Activated naive CD8-positive, alpha-beta T cell treated with anti-CD3 and anti-CD28 coated beads for 36 hours (primary cell): ENCODE measurements at regions not wholly inside any gene's neighbourhood (a gene's known extent, or its start where the extent isn't known, plus 50 kb on each side); places are given as distances from the start of the nearest gene placed in this dataset.
"Not testable (repeated sequence)": the region's sequence is repeated elsewhere in the genome, so short reads cannot be mapped to it uniquely, and the experiment has no call there.

Experiments
- DNase-seq: peaks from one replicate; pipeline ENCODE4 v3.0.0; 2021
- H3K27ac Mint-ChIP-seq: one replicate; pipeline ENCODE4 v1.8.0; 2022; ENCODE audit warnings: mild to moderate bottlenecking, moderate library complexity, mixed read lengths
- H3K27me3 Mint-ChIP-seq: one replicate; pipeline ENCODE4 v1.8.0; 2022; ENCODE audit warnings: mild to moderate bottlenecking, mixed read lengths
- H3K36me3 Mint-ChIP-seq: one replicate; pipeline ENCODE4 v1.8.0; 2021; ENCODE audit warnings: mild to moderate bottlenecking, mixed read lengths
- H3K4me1 Mint-ChIP-seq: one replicate; pipeline ENCODE4 v1.8.0; 2021; ENCODE audit warnings: mixed read lengths
- H3K4me3 Mint-ChIP-seq: one replicate; pipeline ENCODE4 v1.8.0; 2022; ENCODE audit warnings: mild to moderate bottlenecking, moderate library complexity, mixed read lengths
- H3K9me3 Mint-ChIP-seq: one replicate; pipeline ENCODE4 v1.8.0; 2022; ENCODE audit warnings: mixed read lengths

DNA sequence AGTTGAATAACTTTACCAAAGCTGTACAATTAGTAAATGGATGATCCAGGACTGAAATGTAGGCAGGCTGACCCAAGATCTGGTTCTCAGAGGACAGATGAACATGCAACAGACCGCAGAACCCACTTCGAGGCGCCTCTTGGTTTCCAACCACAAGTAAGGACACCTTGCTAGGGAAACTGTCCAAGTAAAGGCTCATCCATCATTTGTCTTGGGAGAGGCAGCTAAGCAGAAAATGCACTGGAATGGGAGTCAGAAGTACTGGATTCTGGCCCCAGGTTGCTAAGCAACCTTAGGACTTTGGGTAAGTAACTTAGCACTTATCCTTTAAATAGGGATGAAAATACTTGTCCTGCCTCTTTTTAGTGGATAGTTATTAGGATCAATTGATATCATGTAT lies 366.3 kb upstream of the LRRC3B start:
- Mint-ChIP-seq H3K4me3 (no peak overlapping the region), H3K27me3 (no peaks in the 10 kb centered on the region), H3K4me1 (no peaks in the 10 kb centered on the region), H3K9me3 (peaks cover 2% of the 10 kb centered on the region), H3K27ac (no peak overlapping the region), H3K36me3 (no peaks in the 10 kb centered on the region)
- no peak for DNase-seq

DNA sequence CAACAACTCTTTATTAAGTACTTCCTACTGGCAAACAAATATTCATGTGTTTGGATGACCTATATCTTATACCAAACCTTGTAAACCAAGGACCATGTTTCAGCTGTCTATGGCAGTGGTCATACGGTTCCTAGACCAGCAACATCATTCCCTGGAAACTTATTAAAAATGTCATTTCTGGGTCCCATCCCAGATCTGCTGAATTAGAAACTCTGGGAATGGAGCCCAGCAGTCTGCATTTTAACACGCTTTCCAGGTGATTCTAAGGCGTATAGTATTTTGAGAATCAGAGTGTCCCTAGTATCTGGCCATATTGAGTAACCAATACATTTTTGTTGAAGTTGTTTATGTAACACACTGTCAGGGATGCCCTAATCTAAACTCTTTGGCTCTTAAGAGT lies 363.4 kb upstream of the LRRC3B start:
- Mint-ChIP-seq H3K4me3 (no peak overlapping the region), H3K36me3 (no peaks in the 10 kb centered on the region), H3K27ac (no peak overlapping the region), H3K4me1 (no peaks in the 10 kb centered on the region), H3K9me3 (peaks cover 2% of the 10 kb centered on the region), H3K27me3 (no peaks in the 10 kb centered on the region)
- no peak for DNase-seq

DNA sequence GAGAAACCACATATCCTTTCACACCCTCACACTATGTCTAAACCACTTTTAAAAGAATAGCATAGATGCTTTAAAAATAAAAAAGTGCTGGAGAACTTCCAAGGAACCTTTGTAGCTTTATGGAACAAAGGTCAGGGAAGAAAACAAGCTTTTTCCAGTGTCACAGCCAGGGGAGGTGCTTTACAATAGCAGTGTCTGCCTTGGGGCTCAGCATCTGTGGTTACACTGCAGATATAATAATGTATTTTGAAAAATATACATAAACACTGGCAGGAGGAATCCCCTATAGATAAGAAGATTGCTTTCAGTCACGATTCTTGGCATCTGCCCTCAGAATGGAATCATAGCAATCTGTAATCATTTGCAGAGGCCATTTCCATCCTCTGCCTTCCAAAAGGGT lies 362.4 kb upstream of the LRRC3B start:
- no peaks in the 10 kb centered on the region for H3K36me3 Mint-ChIP-seq
- H3K27me3 Mint-ChIP-seq: no peaks in the 10 kb centered on the region
- H3K4me3 Mint-ChIP-seq: no peak overlapping the region
- no peaks in the 10 kb centered on the region for H3K4me1 Mint-ChIP-seq
- H3K27ac Mint-ChIP-seq: no peak overlapping the region
- DNase-seq: no peak
- H3K9me3 Mint-ChIP-seq: peaks cover 2% of the 10 kb centered on the region

DNA sequence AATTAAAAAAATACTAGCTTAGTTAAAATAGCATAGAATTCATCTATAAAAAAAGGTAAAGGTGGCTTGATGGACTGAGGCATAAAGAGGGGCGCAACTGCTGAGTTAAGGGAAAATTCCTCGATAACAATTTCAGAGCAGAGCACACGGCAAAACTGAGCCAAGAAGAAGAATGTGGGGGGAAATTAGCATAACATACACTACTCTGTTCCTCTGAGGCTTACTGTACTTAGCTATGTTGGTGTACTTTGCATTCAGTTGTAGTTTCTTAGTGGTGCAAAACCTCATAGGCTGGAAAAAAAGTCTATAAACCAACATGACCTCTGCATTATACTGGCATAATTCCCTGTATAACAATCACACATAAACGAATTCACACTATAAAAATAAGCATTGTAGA lies 357.9 kb upstream of the LRRC3B start:
- no peak for DNase-seq
- no peaks in the 10 kb centered on the region for H3K9me3 Mint-ChIP-seq
- H3K4me3 Mint-ChIP-seq: no peak overlapping the region
- H3K27ac Mint-ChIP-seq: no peak overlapping the region
- H3K27me3 Mint-ChIP-seq: no peaks in the 10 kb centered on the region
- no peaks in the 10 kb centered on the region for H3K36me3 Mint-ChIP-seq
- H3K4me1 Mint-ChIP-seq: no peaks in the 10 kb centered on the region

DNA sequence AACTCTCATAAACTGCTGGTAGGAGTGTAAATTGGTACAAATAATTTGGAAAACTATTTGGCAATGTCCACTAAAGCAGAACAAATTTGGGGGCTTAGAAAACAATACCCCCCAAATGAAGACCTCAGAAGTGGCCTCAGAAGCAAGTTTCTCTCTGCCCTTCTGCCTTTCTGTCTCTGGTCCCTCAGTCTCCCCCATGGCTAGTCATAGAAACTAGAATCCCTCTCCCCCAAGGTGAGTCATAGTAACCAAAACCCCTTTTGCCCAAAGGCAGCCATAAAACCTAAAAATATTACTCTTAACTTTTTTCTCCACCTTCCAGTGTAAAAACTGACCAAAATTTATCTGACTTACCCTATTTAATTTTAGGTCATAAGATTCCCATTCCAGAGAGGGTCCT lies 350.7 kb upstream of the LRRC3B start:
- H3K9me3 Mint-ChIP-seq: no peaks in the 10 kb centered on the region
- no peaks in the 10 kb centered on the region for H3K36me3 Mint-ChIP-seq

DNA sequence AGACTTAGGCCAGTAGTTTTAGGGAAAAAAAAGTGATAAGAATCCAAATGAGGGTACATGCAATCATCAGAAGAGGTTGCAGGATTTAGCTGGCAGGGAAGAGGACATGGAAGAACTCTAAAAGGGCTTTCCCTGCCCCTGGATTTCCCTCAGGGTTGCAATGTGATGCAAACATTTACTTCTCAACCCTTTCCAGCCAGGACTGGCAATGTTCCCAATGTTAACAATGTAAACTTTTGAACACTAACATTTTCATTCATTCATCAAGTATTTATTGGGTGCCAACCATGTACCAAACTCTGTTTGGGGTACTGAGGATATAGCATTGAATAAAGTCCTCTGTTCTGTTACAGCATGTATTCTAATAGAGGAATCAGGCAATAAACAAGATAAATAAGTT lies 349.4 kb upstream of the LRRC3B start:
- H3K4me1 Mint-ChIP-seq: no peaks in the 10 kb centered on the region
- no peaks in the 10 kb centered on the region for H3K36me3 Mint-ChIP-seq
- DNase-seq: no peak
- H3K9me3 Mint-ChIP-seq: no peaks in the 10 kb centered on the region
- no peak overlapping the region for H3K27ac Mint-ChIP-seq
- no peak overlapping the region for H3K4me3 Mint-ChIP-seq
- no peaks in the 10 kb centered on the region for H3K27me3 Mint-ChIP-seq

More for the DNA sequence above, 350.7 kb upstream of the LRRC3B start:
- Mint-ChIP-seq H3K4me1 (no peaks in the 10 kb centered on the region), H3K27me3 (no peaks in the 10 kb centered on the region), H3K4me3 (no peak overlapping the region), H3K27ac (no peak overlapping the region)
- DNase-seq: no peak

DNA sequence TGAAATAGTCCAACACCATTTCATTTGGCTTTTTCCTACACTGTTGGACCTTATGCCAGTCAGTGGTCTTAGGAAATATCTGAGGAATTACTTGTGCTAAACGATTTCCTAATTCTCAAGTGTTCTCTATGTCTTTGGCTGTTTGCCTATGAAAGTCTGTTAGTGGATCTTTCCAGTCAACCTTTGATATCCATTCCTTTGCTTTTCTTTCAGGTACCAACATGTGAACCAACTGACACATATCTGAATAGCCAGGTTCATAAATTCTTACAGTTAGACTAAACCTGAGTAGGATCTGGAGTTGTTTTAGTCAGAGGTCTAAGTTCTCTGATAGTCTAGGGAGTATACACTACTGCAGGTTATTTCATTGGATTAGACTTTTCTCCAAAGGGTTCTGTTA lies 343.5 kb upstream of the LRRC3B start:
- no peak overlapping the region for H3K27ac Mint-ChIP-seq
- H3K36me3 Mint-ChIP-seq: no peaks in the 10 kb centered on the region
- H3K9me3 Mint-ChIP-seq: peaks cover 9% of the 10 kb centered on the region
- no peaks in the 10 kb centered on the region for H3K4me1 Mint-ChIP-seq
- DNase-seq: no peak
- H3K27me3 Mint-ChIP-seq: no peaks in the 10 kb centered on the region
- H3K4me3 Mint-ChIP-seq: no peak overlapping the region

DNA sequence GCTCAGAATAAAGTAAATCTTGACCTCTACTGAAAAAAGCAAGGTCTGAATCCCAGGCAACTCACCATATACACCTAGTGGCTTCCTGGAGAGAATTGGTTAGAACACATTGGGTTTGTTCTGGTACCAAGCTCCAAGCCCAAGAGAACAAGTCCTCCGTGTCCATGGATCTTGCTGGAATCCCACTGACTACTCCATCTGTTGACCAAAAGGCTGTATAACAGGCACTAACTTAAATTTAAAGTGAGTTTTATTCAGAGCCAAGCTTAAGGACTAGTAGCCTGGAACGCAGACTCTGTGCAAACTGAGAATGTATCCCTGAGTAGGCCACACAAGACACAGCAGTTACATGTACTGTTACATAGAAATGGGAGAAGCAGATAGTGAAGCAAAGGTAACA lies 342.1 kb upstream of the LRRC3B start:
- Mint-ChIP-seq H3K9me3 (peaks cover 18% of the 10 kb centered on the region), H3K4me1 (no peaks in the 10 kb centered on the region), H3K27ac (no peak overlapping the region), H3K27me3 (no peaks in the 10 kb centered on the region), H3K4me3 (no peak overlapping the region), H3K36me3 (peaks cover 3% of the 10 kb centered on the region)
- no peak for DNase-seq

DNA sequence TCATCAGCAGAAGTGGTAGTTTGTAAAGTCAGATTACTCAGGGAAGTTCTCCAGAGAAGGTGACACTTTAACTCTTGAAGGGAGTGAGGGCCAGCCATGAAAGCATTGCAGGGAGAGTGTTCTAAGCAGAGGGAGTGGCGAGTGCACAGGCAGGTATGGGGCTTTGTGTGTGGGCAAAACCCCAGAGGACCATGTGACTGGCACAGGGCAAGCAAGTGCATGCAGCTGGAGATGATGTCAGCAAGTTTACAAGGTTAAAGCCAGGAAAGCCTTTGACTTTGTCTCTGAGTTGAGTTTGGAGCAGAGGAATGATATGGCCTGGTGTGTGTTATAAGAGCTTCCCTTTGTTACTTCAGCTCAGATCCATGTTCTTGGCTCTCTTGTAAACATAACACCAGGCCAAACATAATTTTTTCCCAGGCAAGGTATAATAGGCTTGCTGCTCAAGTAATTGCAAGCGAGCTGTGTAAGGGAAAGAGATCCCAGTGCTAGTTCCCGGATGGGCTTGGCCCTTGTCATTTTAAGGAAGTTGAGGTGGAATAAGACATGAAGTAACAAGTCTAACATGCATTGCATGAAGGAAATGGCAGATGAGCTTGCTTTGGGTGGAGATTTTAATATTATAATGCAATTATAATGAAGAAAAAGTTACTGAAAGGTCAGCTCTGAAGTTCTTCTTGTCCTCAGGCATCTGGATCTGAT lies 341.1 kb upstream of the LRRC3B start:
- Mint-ChIP-seq H3K27me3 (no peaks in the 10 kb centered on the region), H3K27ac (no peak overlapping the region), H3K9me3 (peaks cover 18% of the 10 kb centered on the region), H3K4me1 (no peaks in the 10 kb centered on the region), H3K36me3 (peaks cover 3% of the 10 kb centered on the region), H3K4me3 (no peak overlapping the region)
- DNase-seq: no peak

DNA sequence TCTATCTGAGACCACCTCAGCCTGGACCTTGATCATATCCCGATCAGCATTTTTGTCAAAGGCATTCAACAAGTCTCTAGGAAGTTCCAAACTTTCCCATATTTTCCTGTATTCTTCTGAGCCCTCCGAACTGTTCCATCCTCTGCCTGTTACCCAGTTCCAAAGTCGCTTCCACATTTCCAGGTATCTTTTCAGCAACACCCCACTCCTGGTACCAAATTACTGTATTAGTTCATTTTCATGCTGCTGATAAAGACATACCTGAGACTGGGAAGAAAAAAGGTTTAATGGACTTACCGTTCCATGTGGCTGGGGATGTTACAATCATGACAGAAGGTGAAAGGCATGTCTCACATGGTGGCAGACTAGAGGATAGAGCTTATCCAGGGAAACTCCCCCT lies 338.1 kb upstream of the LRRC3B start:
- H3K27me3 Mint-ChIP-seq, H3K4me1 Mint-ChIP-seq: not testable (repeated sequence)

DNA sequence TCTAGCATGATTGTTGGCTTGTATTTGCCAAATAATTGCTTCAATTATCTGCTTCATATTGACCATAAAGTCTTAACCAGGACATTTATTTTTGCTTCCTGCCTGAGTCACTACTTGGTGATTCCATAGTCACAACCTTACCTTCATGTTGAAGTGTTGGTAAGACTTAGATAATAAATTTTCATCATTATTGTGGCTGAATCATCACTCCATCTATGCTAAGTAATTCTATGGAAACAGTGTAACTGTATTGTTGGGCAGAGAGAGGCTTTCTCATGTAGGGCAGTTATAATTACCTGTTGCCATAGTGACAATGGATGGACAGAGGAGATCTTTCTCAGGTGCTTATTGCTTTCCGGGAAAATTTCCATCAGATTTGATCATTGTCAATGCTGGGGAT lies 330.7 kb upstream of the LRRC3B start:
- H3K4me1 Mint-ChIP-seq: no peaks in the 10 kb centered on the region
- no peaks in the 10 kb centered on the region for H3K9me3 Mint-ChIP-seq
- DNase-seq: no peak
- no peak overlapping the region for H3K27ac Mint-ChIP-seq
- no peaks in the 10 kb centered on the region for H3K27me3 Mint-ChIP-seq
- H3K4me3 Mint-ChIP-seq: no peak overlapping the region
- no peaks in the 10 kb centered on the region for H3K36me3 Mint-ChIP-seq

More for the DNA sequence above, 338.1 kb upstream of the LRRC3B start:
- not testable (repeated sequence) for H3K36me3 Mint-ChIP-seq, H3K4me3 Mint-ChIP-seq, H3K27ac Mint-ChIP-seq, DNase-seq
- peaks cover 18% of the 10 kb centered on the region for H3K9me3 Mint-ChIP-seq

DNA sequence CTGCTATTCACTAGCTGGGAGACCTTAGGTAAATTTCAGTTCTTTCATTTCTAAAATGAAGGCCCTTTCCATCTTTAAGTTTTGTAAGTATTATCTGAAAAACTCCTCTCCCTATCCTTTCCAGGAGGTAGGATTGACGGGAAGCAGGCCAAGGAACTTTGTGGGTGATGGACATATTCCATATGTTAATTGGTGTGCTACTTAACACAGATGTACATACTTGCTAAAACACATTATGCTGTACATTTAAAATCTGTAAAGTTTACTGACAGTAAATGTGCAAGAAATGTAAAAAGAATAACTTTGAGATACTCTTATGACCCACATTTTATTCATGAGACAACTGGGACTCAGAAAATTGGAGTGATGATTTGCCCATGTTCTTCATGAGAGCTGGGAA lies 329.8 kb upstream of the LRRC3B start:
- H3K36me3 Mint-ChIP-seq: no peaks in the 10 kb centered on the region
- no peaks in the 10 kb centered on the region for H3K27me3 Mint-ChIP-seq
- H3K4me1 Mint-ChIP-seq: no peaks in the 10 kb centered on the region
- peaks cover 1% of the 10 kb centered on the region for H3K9me3 Mint-ChIP-seq
- no peak overlapping the region for H3K27ac Mint-ChIP-seq
- no peak for DNase-seq
- no peak overlapping the region for H3K4me3 Mint-ChIP-seq

DNA sequence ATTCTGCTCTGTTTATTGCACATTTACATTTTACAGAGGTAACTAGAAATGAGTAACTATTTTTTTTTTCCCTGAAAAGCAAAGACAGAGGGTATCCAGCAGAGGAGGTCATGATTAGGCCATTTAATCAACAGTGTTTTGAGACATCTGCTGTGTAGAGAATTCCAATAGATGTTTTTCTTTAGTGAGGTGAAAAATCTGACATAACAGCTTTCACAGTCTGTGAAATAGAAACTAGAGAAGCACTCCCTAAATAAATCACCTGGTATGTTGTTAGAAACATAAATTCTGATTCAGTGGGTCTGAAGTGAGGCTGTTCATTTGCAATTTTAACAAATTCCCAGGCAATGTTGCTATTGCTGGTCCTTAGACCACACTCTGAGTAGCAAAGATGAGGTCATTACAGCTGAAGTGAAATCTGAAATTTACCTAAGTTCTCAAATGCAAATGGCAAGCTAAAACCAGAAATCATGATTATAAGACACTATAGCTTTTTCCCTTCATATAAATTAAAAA lies 329.2 kb upstream of the LRRC3B start:
- Mint-ChIP-seq H3K4me1 (no peaks in the 10 kb centered on the region), H3K4me3 (no peak overlapping the region), H3K9me3 (peaks cover 1% of the 10 kb centered on the region), H3K36me3 (no peaks in the 10 kb centered on the region), H3K27ac (no peak overlapping the region), H3K27me3 (no peaks in the 10 kb centered on the region)
- DNase-seq: no peak

DNA sequence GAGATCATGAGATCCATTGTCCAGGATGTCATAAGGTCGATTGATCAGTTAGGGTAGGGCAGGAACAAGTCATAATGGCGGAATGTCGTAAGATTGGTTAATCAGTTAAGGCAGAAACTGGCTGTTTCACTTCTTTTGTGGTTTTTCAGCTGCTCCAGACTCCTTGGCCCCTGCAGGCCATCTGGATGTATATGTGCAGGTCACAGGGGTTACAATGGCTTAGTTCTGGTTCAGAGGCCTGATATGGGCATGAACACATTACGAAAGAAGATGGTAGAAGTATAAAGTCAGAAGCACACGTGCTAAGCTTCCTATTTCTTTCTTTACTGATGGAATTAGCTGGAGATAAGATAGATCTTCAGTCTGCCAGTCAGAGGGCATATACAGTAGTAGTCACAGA lies 315.4 kb upstream of the LRRC3B start:
- Mint-ChIP-seq H3K9me3 (peaks cover 9% of the 10 kb centered on the region), H3K36me3 (no peaks in the 10 kb centered on the region), H3K4me1 (no peaks in the 10 kb centered on the region), H3K27me3 (no peaks in the 10 kb centered on the region), H3K27ac (no peak overlapping the region), H3K4me3 (no peak overlapping the region)
- no peak for DNase-seq

DNA sequence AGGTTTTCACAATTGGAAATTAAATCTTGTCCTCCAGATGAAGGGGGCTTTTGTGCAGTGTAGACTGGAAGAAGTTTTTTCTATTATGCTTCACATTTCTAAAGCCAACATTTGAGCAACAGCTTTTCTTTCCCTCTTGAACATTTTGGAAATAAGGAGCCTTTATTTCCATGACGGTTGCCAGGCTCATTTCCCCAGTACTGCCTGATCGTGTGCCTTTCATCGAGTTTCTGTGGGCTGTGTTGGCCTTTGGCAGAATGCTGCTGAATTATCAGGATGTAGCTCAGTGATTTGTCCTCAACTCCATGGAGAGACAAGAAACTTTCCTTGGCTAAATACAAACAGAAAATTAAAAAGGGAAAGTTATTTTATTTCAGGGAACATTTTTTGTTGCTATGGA lies 314.8 kb upstream of the LRRC3B start:
- no peak overlapping the region for H3K27ac Mint-ChIP-seq
- H3K9me3 Mint-ChIP-seq: peaks cover 9% of the 10 kb centered on the region
- H3K4me3 Mint-ChIP-seq: no peak overlapping the region
- H3K27me3 Mint-ChIP-seq: no peaks in the 10 kb centered on the region
- DNase-seq: no peak
- no peaks in the 10 kb centered on the region for H3K36me3 Mint-ChIP-seq
- no peaks in the 10 kb centered on the region for H3K4me1 Mint-ChIP-seq

DNA sequence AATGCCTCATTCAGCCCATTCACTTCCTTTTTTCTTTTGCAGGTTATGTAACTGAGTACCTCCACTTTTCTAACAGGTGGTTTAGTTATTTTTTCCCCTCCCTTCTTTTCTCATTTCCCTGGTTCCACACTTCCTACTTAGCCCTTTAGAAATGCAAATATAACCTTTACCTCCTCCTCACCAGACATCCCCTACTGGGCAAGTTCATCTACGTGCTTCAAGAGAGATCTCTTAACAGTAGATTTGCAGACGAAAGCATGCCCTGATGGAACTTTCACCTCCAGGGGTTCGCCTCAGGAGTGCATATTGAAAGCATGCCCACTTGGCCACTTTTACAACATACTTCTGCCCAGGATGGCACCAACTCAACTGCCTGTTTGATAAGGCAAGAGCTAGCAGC lies 314.1 kb upstream of the LRRC3B start:
- no peaks in the 10 kb centered on the region for H3K36me3 Mint-ChIP-seq
- H3K27ac Mint-ChIP-seq: no peak overlapping the region
- H3K4me1 Mint-ChIP-seq: no peaks in the 10 kb centered on the region
- H3K27me3 Mint-ChIP-seq: no peaks in the 10 kb centered on the region
- peaks cover 7% of the 10 kb centered on the region for H3K9me3 Mint-ChIP-seq
- H3K4me3 Mint-ChIP-seq: no peak overlapping the region
- DNase-seq: no peak
